ENCODE measurements at regions not wholly inside any gene's neighbourhood (a gene's known extent, or its start where the extent isn't known, plus 50 kb on each side); places are given as distances from the start of the nearest gene placed in this dataset.
"Not testable (repeated sequence)": the region's sequence is repeated elsewhere in the genome, so short reads cannot be mapped to it uniquely, and the experiment has no call there.

- not testable (repeated sequence) for ATAC-seq
Measured at GRCh38 chr16:33995821-33996372, 536.5 kb downstream of the TP53TG3F start.

- not testable (repeated sequence) for ATAC-seq
Measured at GRCh38 chr16:34001184-34001583, 541.8 kb downstream of the TP53TG3F start.

- not testable (repeated sequence) for ATAC-seq
Measured at GRCh38 chr16:34001961-34002360, 542.5 kb downstream of the TP53TG3F start.

- ATAC-seq: not testable (repeated sequence)
Measured at GRCh38 chr16:34014841-34015820, 555.7 kb downstream of the TP53TG3F start.

- not testable (repeated sequence) for ATAC-seq
Measured at GRCh38 chr16:34018277-34018676, 558.9 kb downstream of the TP53TG3F start.

GRCh38 chr16:34050787-34051320, 591.4 kb downstream of the TP53TG3F start:
- TF ChIP-seq ESRRG (CRISPR knock-in tag; IDR thresholded peaks at IDR 0.05) (no peak), ZNF565 (CRISPR knock-in tag; conservative IDR thresholded peaks at IDR 0.05; ENCODE audit: low read depth) (no peak), BACH2 (CRISPR knock-in tag; IDR thresholded peaks at IDR 0.05; ENCODE audit: borderline replicate concordance) (no peak), GLIS3 (CRISPR knock-in tag; IDR thresholded peaks at IDR 0.05) (no peak), ZFP30 (CRISPR knock-in tag; IDR thresholded peaks at IDR 0.05) (no peak), ISL1 (CRISPR knock-in tag; IDR thresholded peaks at IDR 0.05) (no peak), OSR1 (CRISPR knock-in tag; IDR thresholded peaks at IDR 0.05) (no peak), SNAI2 (CRISPR knock-in tag; IDR thresholded peaks at IDR 0.05) (no peak), ARNTL (CRISPR knock-in tag; IDR thresholded peaks at IDR 0.05; ENCODE audit: borderline replicate concordance, low read depth) (no peak), POU6F1 (CRISPR knock-in tag; IDR thresholded peaks at IDR 0.05; ENCODE audit: borderline replicate concordance, low read depth) (no peak), TCF4 (CRISPR knock-in tag; IDR thresholded peaks at IDR 0.05; ENCODE audit: borderline replicate concordance) (no peak), PPARA (CRISPR knock-in tag; IDR thresholded peaks at IDR 0.05; ENCODE audit: borderline replicate concordance) (no peak)
- ATAC-seq: no peak

GRCh38 chr16:34054137-34054536, 594.7 kb downstream of the TP53TG3F start:
- TF ChIP-seq PATZ1 (CRISPR knock-in tag; IDR thresholded peaks at IDR 0.05; ENCODE audit: borderline replicate concordance): no peak
- no peak for TF ChIP-seq GLIS3 (CRISPR knock-in tag; IDR thresholded peaks at IDR 0.05)
- no peak for TF ChIP-seq TSHZ2 (CRISPR knock-in tag; IDR thresholded peaks at IDR 0.05)
- TF ChIP-seq TCF4 (CRISPR knock-in tag; IDR thresholded peaks at IDR 0.05; ENCODE audit: borderline replicate concordance): no peak
- no peak for TF ChIP-seq CREB5 (CRISPR knock-in tag; IDR thresholded peaks at IDR 0.05; ENCODE audit: low read depth)
- TF ChIP-seq ZC3H10 (CRISPR knock-in tag; IDR thresholded peaks at IDR 0.05): no peak
- TF ChIP-seq ISL1 (CRISPR knock-in tag; IDR thresholded peaks at IDR 0.05): no peak
- TF ChIP-seq TOX (CRISPR knock-in tag; IDR thresholded peaks at IDR 0.05; ENCODE audit: borderline replicate concordance): no peak
- ATAC-seq: no peak
